AG10803 (cell line): ENCODE measurements at regions not wholly inside any gene's neighbourhood (a gene's known extent, or its start where the extent isn't known, plus 50 kb on each side); places are given as distances from the start of the nearest gene placed in this dataset.

ENCODE experiments used
- DNase-seq: peaks from one replicate; pipeline ENCODE4 v3.0.0; 2010; ENCODE audit warnings: low read depth
- H3K4me3 ChIP-seq: 2 replicates; pipeline ENCODE4 v1.5.1; 2011; ENCODE audit warnings: mild to moderate bottlenecking, low read length, control low read depth
- CTCF ChIP-seq: conservative IDR thresholded peaks from 2 replicates; pipeline ENCODE4 v1.5.1; 2011; ENCODE audit warnings: mild to moderate bottlenecking, low read length, control low read depth, inconsistent platforms

GRCh38 chr16:65998443-65998842, 368.0 kb upstream of the CDH5 start:
- H3K4me3 ChIP-seq = no peak overlapping the region
- no peak for DNase-seq
- no peak for TF ChIP-seq CTCF

GRCh38 chr16:65994291-65994690, 372.2 kb upstream of the CDH5 start:
- no peak overlapping the region for H3K4me3 ChIP-seq
- TF ChIP-seq CTCF = no peak
- DNase-seq = no peak

- no peak for TF ChIP-seq CTCF
- DNase-seq = no peak
- H3K4me3 ChIP-seq = no peak overlapping the region
Measured at GRCh38 chr16:65991149-65991701, 375.3 kb upstream of the CDH5 start.

- no peak for TF ChIP-seq CTCF
- DNase-seq = no peak
- no peak overlapping the region for H3K4me3 ChIP-seq
Measured at GRCh38 chr16:65989861-65990604, 376.5 kb upstream of the CDH5 start.

- no peak overlapping the region for H3K4me3 ChIP-seq
- no peak for TF ChIP-seq CTCF
- no peak for DNase-seq
Measured at GRCh38 chr16:65988024-65988595, 378.4 kb upstream of the CDH5 start.

GRCh38 chr16:65984296-65984695, 382.2 kb upstream of the CDH5 start:
- no peak for TF ChIP-seq CTCF
- no peak overlapping the region for H3K4me3 ChIP-seq
- no peak for DNase-seq

- H3K4me3 ChIP-seq = no peak overlapping the region
- DNase-seq = no peak
- no peak for TF ChIP-seq CTCF
Measured at GRCh38 chr16:65981057-65981456, 385.4 kb upstream of the CDH5 start.
